ENCODE measurements at regions not wholly inside any gene's neighbourhood (a gene's known extent, or its start where the extent isn't known, plus 50 kb on each side); places are given as distances from the start of the nearest gene placed in this dataset.

DNA sequence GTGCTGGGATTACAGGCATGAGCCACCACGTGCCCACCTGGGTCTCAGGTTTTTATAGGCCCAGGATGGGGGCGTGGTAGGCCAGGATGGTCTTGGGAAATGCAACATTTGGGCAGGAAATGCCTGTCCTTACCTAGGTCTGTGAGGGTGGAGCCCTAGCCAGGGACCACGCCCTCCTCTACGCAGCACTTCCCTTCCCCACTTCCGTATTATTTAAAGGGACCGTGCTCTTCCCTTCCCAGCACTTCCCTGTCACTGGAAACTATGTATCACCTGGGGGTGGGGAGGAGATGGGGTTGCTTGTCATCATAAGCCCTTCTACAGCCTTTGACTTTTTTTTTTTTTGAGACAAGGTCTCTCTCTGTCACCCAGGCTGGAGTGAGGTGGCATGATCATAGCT lies 238.9 kb upstream of the NLRP1 start (continued):
- TF ChIP-seq ZNF462 (CRISPR knock-in tag; IDR thresholded peaks at IDR 0.05) (no peak), CREB1 (CRISPR knock-in tag; IDR thresholded peaks at IDR 0.05; ENCODE audit: low read depth) (no peak), ZNF114 (CRISPR knock-in tag; IDR thresholded peaks at IDR 0.05) (no peak), ZNF331 (CRISPR knock-in tag; IDR thresholded peaks at IDR 0.05; ENCODE audit: low read depth) (no peak), EZH2phosphoT487 (IDR thresholded peaks at IDR 0.05; ENCODE audit: unreplicated experiment) (no peak)
- TF ChIP-seq, protein P1, sequence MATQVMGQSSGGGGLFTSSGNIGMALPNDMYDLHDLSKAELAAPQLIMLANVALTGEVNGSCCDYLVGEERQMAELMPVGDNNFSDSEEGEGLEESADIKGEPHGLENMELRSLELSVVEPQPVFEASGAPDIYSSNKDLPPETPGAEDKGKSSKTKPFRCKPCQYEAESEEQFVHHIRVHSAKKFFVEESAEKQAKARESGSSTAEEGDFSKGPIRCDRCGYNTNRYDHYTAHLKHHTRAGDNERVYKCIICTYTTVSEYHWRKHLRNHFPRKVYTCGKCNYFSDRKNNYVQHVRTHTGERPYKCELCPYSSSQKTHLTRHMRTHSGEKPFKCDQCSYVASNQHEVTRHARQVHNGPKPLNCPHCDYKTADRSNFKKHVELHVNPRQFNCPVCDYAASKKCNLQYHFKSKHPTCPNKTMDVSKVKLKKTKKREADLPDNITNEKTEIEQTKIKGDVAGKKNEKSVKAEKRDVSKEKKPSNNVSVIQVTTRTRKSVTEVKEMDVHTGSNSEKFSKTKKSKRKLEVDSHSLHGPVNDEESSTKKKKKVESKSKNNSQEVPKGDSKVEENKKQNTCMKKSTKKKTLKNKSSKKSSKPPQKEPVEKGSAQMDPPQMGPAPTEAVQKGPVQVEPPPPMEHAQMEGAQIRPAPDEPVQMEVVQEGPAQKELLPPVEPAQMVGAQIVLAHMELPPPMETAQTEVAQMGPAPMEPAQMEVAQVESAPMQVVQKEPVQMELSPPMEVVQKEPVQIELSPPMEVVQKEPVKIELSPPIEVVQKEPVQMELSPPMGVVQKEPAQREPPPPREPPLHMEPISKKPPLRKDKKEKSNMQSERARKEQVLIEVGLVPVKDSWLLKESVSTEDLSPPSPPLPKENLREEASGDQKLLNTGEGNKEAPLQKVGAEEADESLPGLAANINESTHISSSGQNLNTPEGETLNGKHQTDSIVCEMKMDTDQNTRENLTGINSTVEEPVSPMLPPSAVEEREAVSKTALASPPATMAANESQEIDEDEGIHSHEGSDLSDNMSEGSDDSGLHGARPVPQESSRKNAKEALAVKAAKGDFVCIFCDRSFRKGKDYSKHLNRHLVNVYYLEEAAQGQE (IDR thresholded peaks at IDR 0.05; ENCODE audit: unreplicated experiment): no peak
- TF ChIP-seq, protein P2, sequence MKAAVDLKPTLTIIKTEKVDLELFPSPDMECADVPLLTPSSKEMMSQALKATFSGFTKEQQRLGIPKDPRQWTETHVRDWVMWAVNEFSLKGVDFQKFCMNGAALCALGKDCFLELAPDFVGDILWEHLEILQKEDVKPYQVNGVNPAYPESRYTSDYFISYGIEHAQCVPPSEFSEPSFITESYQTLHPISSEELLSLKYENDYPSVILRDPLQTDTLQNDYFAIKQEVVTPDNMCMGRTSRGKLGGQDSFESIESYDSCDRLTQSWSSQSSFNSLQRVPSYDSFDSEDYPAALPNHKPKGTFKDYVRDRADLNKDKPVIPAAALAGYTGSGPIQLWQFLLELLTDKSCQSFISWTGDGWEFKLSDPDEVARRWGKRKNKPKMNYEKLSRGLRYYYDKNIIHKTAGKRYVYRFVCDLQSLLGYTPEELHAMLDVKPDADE (IDR thresholded peaks at IDR 0.05): no peak
